Endothelial cell of umbilical vein (primary cell): ENCODE measurements at regions not wholly inside any gene's neighbourhood (a gene's known extent, or its start where the extent isn't known, plus 50 kb on each side); places are given as distances from the start of the nearest gene placed in this dataset.

Experiments
- BruUV-seq: library from RNA; stranded (reverse); fragments of 400-500 nt; replicated peaks from 2 replicates; lab custom pipeline; 2021; lab: Mats Ljungman, UMichigan
- CTCF ChIA-PET: fragments of 300-600, 350-600 bp; sonication (Branson Sonifier 250); formaldehyde crosslinking; loops from one replicate; lab custom pipeline; 2021; ENCODE audit warnings: antibody characterized with exemption, inconsistent platforms; lab: Charles Lee
- POLR2A ChIA-PET: fragments of 300-600, 350-600 bp; sonication (Branson Sonifier 250); formaldehyde crosslinking; loops from one replicate; lab custom pipeline; 2021; ENCODE audit warnings: antibody characterized with exemption, inconsistent platforms; lab: Charles Lee
- DNase-seq: peaks from one replicate; pipeline ENCODE4 v3.0.0-alpha.2; 2011; ENCODE audit warnings: low read depth, low spot score
- FAIRE-seq: peaks from 2 replicates; lab custom pipeline; 2011; peaks lifted over from hg19 to GRCh38; lab: Jason Lieb, UNC
- H2AFZ ChIP-seq: 2 replicates; pipeline ENCODE4 v1.6.0; 2012; ENCODE audit warnings: low read depth, low read length, control low read depth, inconsistent platforms
- H3K27ac ChIP-seq: 2 replicates; pipeline ENCODE4 v1.5.1; 2011; ENCODE audit warnings: low read depth, mild to moderate bottlenecking, control low read depth, low read length, moderate library complexity; ENCODE audit not compliant: insufficient read depth
- H3K27me3 ChIP-seq, 2 experiments: 2 replicates each; pipeline versions ENCODE4 v1.6.0 to v1.6.1; 2011; ENCODE audit warnings: low read length in 2 of 2, mixed read lengths in 1 of 2; ENCODE audit not compliant: control insufficient read depth in 2 of 2, insufficient read depth in 2 of 2
- H3K36me3 ChIP-seq, 2 experiments: 2 replicates in 1 of 2; 3 replicates in 1 of 2; pipeline ENCODE4 v1.5.1; 2011; ENCODE audit warnings: low read length in 2 of 2, mild to moderate bottlenecking in 1 of 2, moderate library complexity in 1 of 2; ENCODE audit not compliant: control insufficient read depth in 2 of 2, insufficient read depth in 2 of 2; ENCODE audit errors: extremely low read depth in 1 of 2
- H3K4me1 ChIP-seq: 3 replicates; pipeline ENCODE4 v1.5.1; 2011; ENCODE audit warnings: mild to moderate bottlenecking, low read length; ENCODE audit not compliant: control insufficient read depth, insufficient read depth; ENCODE audit errors: extremely low read depth
- H3K4me2 ChIP-seq: 2 replicates; pipeline ENCODE4 v1.6.1; 2011; ENCODE audit warnings: low read length, control low read depth, mixed read lengths; ENCODE audit not compliant: insufficient read depth
- H3K4me3 ChIP-seq, 3 experiments: fragments of 200-600 bp in 1 of 3; sonication (generic), shearing (Covaris generic) in 1 of 3; replicated peaks in 1 of 3; 2 replicates each; pipeline ENCODE4 v1.5.1; 2011 to 2016; ENCODE audit warnings: control low read depth in 3 of 3, low read length in 3 of 3, mild to moderate bottlenecking in 2 of 3, inconsistent platforms in 1 of 3, low read depth in 1 of 3, moderate library complexity in 1 of 3; ENCODE audit not compliant: insufficient read depth in 1 of 3
- H3K79me2 ChIP-seq: 2 replicates; pipeline ENCODE4 v1.6.0; 2012; ENCODE audit warnings: low read length, inconsistent platforms; ENCODE audit not compliant: control insufficient read depth, insufficient read depth
- H3K9ac ChIP-seq: replicated peaks from 2 replicates; pipeline ENCODE3; 2011; ENCODE audit warnings: low read length, control low read depth; ENCODE audit not compliant: insufficient read depth; ENCODE audit errors: extremely low read depth
- H3K9me1 ChIP-seq: replicated peaks from 3 replicates; pipeline ENCODE4 v1.6.0; 2011; ENCODE audit warnings: mild to moderate bottlenecking, low read length; ENCODE audit not compliant: control insufficient read depth, insufficient read depth; ENCODE audit errors: extremely low read depth
- H3K9me3 ChIP-seq: replicated peaks from 2 replicates; pipeline ENCODE4 v1.5.1; 2012; ENCODE audit warnings: low read length, inconsistent platforms; ENCODE audit not compliant: control insufficient read depth, insufficient read depth
- H4K20me1 ChIP-seq: replicated peaks from 2 replicates; pipeline ENCODE3; 2011; ENCODE audit warnings: mild to moderate bottlenecking, low read length; ENCODE audit not compliant: control insufficient read depth, insufficient read depth; ENCODE audit errors: extremely low read depth
- EZH2 ChIP-seq: IDR thresholded peaks from 2 replicates; pipeline ENCODE4 v1.6.1; 2012; ENCODE audit warnings: borderline replicate concordance, low read depth, mild to moderate bottlenecking, moderate library complexity, low read length, inconsistent platforms; ENCODE audit not compliant: severe bottlenecking
- FOS ChIP-seq: IDR thresholded peaks from 2 replicates; pipeline ENCODE4 v1.6.1; 2011; ENCODE audit warnings: mild to moderate bottlenecking, low read length, moderate library complexity, borderline replicate concordance; ENCODE audit not compliant: insufficient read depth
- GATA2 ChIP-seq: IDR thresholded peaks from 2 replicates; pipeline ENCODE4 v1.7.0; 2011; ENCODE audit warnings: low read depth, mild to moderate bottlenecking, moderate library complexity, mixed read lengths, low read length; ENCODE audit not compliant: insufficient read length, insufficient read depth
- JUN ChIP-seq: IDR thresholded peaks from 2 replicates; pipeline ENCODE4 v1.6.1; 2011; ENCODE audit warnings: borderline replicate concordance, low read depth; ENCODE audit not compliant: insufficient read length, insufficient read depth
- MYC ChIP-seq: IDR thresholded peaks from one replicate; pipeline ENCODE4 v1.6.1; 2011; ENCODE audit warnings: mild to moderate bottlenecking, low read depth, low read length
- POLR2A ChIP-seq: IDR thresholded peaks from 2 replicates; pipeline ENCODE4 v1.6.1; 2012; ENCODE audit warnings: low read depth, mild to moderate bottlenecking, control low read depth, low read length
- POLR2AphosphoS5 ChIP-seq: IDR thresholded peaks from 2 replicates; pipeline ENCODE4 v1.6.1; 2012; ENCODE audit warnings: low read depth, mild to moderate bottlenecking, control low read depth, low read length, moderate library complexity; ENCODE audit not compliant: insufficient read depth
- dilution Hi-C: fragments of 300-500 bp; cut with MboI; formaldehyde crosslinking; loops from one replicate; pipeline ENCODE4 v1.15.0; 2019; ENCODE audit warnings: low sequenced_read_pairs; ENCODE audit not compliant: extremely low pct_ligation_motif_present
- intact Hi-C: fragments of 100-400 bp; cut with micrococcal nuclease; formaldehyde crosslinking; loops from one replicate; pipeline ENCODE4 v1.10.0; 2022
- TF ChIP-seq, protein P1 (sequence below): IDR thresholded peaks from 2 replicates; pipeline ENCODE4 v1.6.1; 2011; ENCODE audit not compliant: insufficient read depth, insufficient read length
- TF ChIP-seq, protein P2 (sequence below), 2 donors: IDR thresholded peaks; 1 replicate in 1 of 2; 2 replicates in 1 of 2; pipeline ENCODE4 v1.5.1; 2011; ENCODE audit warnings: low read length in 2 of 2, mild to moderate bottlenecking in 2 of 2, moderate library complexity in 2 of 2, control low read depth in 1 of 2, inconsistent platforms in 1 of 2, low read depth in 1 of 2; ENCODE audit not compliant: insufficient read depth in 1 of 2; ENCODE audit errors: extremely low read depth in 1 of 2

GRCh38 chr20:56926501-56926900, 297.4 kb downstream of the TFAP2C start:
- FAIRE-seq (no peak), DNase-seq (no peak)
- TF ChIP-seq MYC (no peak), GATA2 (no peak), FOS (no peak), JUN (no peak), EZH2 (no peak), POLR2A (no peak), POLR2AphosphoS5 (no peak)
- TF ChIP-seq, protein P1, sequence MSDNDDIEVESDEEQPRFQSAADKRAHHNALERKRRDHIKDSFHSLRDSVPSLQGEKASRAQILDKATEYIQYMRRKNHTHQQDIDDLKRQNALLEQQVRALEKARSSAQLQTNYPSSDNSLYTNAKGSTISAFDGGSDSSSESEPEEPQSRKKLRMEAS, result no peak
- TF ChIP-seq, protein P2, sequence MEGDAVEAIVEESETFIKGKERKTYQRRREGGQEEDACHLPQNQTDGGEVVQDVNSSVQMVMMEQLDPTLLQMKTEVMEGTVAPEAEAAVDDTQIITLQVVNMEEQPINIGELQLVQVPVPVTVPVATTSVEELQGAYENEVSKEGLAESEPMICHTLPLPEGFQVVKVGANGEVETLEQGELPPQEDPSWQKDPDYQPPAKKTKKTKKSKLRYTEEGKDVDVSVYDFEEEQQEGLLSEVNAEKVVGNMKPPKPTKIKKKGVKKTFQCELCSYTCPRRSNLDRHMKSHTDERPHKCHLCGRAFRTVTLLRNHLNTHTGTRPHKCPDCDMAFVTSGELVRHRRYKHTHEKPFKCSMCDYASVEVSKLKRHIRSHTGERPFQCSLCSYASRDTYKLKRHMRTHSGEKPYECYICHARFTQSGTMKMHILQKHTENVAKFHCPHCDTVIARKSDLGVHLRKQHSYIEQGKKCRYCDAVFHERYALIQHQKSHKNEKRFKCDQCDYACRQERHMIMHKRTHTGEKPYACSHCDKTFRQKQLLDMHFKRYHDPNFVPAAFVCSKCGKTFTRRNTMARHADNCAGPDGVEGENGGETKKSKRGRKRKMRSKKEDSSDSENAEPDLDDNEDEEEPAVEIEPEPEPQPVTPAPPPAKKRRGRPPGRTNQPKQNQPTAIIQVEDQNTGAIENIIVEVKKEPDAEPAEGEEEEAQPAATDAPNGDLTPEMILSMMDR (IDR thresholded peaks at IDR 0.05; ENCODE audit: extremely low read depth in 1 of 2, insufficient read depth in 1 of 2, low read depth in 1 of 2, low read length in 2 of 2), result no peak
- BruUV-seq, result no TSS peak
- H3K36me3 ChIP-seq, result no peaks in the 10 kb centered on the region
- H3K9me1 ChIP-seq, result no peaks in the 10 kb centered on the region
- dilution Hi-C loops, result no loop called here
- intact Hi-C loops, result no loop called here
- peaks cover 7 to 38% of the 10 kb centered on the region in 2 experiments for H3K27me3 ChIP-seq
- POLR2A ChIA-PET, result no interaction called here
- no peak overlapping the region for H3K27ac ChIP-seq
- H3K4me2 ChIP-seq, result no peak overlapping the region
- no peak overlapping the region for H2AFZ ChIP-seq
- H3K79me2 ChIP-seq, result no peaks in the 10 kb centered on the region
- no peak overlapping the region for H3K9ac ChIP-seq
- H3K9me3 ChIP-seq, result no peaks in the 10 kb centered on the region
- H4K20me1 ChIP-seq, result no peaks in the 10 kb centered on the region
- H3K4me1 ChIP-seq, result no peaks in the 10 kb centered on the region
- H3K4me3 ChIP-seq, result no peak overlapping the region
- CTCF ChIA-PET, result no interaction called here
